ENCODE measurements at regions not wholly inside any gene's neighbourhood (a gene's known extent, or its start where the extent isn't known, plus 50 kb on each side); places are given as distances from the start of the nearest gene placed in this dataset.

DNA sequence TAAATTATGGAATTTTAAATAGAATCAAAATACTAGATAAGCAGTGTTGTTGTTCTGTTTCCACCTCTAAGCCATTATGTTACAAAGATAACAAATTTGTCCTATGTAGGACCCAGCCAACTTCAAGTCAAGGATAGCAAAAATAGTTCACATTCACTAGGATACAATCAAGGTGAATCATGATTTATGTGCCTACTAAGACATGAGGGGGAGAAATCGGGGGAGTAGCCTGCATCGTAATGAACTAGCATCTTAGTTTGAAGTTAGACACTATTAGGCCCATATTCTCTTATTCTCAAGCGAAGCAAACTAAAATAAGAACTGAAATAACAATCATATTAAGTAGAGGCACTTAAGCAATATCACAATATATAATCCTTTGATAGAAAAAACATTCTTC lies 779.4 kb upstream of the PCDH9 start:
- H3K27me3 ChIP-seq (replicated peaks; ENCODE audit: control insufficient read depth, insufficient read depth, low read length), result no peaks in the 10 kb centered on the region
- no peak overlapping the region for H3K4me3 ChIP-seq (ENCODE audit: low read depth, low read length)
- Mint-ChIP-seq H3K4me3 (ENCODE audit: unreplicated experiment) (no peak overlapping the region), H3K4me1 (ENCODE audit: low read depth, unreplicated experiment) (no peaks in the 10 kb centered on the region), H3K27ac (ENCODE audit: unreplicated experiment) (no peak overlapping the region), H3K27me3 (ENCODE audit: insufficient read depth, unreplicated experiment) (no peaks in the 10 kb centered on the region), H3K36me3 (ENCODE audit: insufficient read depth, unreplicated experiment) (no peaks in the 10 kb centered on the region), H3K9me3 (ENCODE audit: unreplicated experiment) (no peaks in the 10 kb centered on the region)
- no peaks in the 10 kb centered on the region for H3K4me1 ChIP-seq
- no peaks in the 10 kb centered on the region for H3K9me3 ChIP-seq
- H3K36me3 ChIP-seq (ENCODE audit: control insufficient read depth, insufficient read depth, low read length), result no peaks in the 10 kb centered on the region
- ChIA-PET POLR2A (no interaction called here), CTCF (no interaction called here)
- no TSS peak for BruUV-seq (replicated peaks)
- TF ChIP-seq, protein P1, sequence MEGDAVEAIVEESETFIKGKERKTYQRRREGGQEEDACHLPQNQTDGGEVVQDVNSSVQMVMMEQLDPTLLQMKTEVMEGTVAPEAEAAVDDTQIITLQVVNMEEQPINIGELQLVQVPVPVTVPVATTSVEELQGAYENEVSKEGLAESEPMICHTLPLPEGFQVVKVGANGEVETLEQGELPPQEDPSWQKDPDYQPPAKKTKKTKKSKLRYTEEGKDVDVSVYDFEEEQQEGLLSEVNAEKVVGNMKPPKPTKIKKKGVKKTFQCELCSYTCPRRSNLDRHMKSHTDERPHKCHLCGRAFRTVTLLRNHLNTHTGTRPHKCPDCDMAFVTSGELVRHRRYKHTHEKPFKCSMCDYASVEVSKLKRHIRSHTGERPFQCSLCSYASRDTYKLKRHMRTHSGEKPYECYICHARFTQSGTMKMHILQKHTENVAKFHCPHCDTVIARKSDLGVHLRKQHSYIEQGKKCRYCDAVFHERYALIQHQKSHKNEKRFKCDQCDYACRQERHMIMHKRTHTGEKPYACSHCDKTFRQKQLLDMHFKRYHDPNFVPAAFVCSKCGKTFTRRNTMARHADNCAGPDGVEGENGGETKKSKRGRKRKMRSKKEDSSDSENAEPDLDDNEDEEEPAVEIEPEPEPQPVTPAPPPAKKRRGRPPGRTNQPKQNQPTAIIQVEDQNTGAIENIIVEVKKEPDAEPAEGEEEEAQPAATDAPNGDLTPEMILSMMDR (IDR thresholded peaks at IDR 0.05; ENCODE audit: insufficient read depth in 1 of 2, low read depth in 1 of 2, low read length in 1 of 2, severe bottlenecking in 1 of 2, unreplicated experiment in 1 of 2), result no peak
- intact Hi-C loops (cut with micrococcal nuclease; ENCODE audit: unreplicated experiment), result no loop called here
- DNase-seq, result no peak

DNA sequence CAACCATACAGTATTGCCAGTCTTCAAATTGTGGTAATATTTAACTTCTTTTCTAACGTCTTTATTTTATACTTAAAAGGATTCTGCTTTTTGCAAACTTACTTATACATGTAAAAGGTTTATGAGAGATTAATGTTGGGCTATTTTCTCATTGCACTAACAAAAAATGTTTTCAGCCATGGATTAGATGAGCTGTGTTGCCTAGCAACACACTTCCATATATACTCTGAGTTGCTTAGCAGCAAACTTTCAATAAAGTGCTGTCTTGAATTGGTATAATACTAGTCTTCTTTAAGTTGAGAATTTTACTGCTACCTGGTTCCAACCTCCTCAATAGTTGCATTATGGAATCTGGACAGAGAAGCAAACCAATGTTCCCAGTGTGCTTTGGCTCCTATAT lies 777.4 kb upstream of the PCDH9 start:
- TF ChIP-seq, protein P1 (IDR thresholded peaks at IDR 0.05; ENCODE audit: insufficient read depth in 1 of 2, low read depth in 1 of 2, low read length in 1 of 2, severe bottlenecking in 1 of 2, unreplicated experiment in 1 of 2), result no peak
- H3K9me3 ChIP-seq, result no peaks in the 10 kb centered on the region
- H3K4me3 ChIP-seq (ENCODE audit: low read depth, low read length), result no peak overlapping the region
- no peak overlapping the region for H3K4me3 Mint-ChIP-seq (ENCODE audit: unreplicated experiment)
- H3K36me3 ChIP-seq (ENCODE audit: control insufficient read depth, insufficient read depth, low read length), result no peaks in the 10 kb centered on the region
- H3K4me1 Mint-ChIP-seq (ENCODE audit: low read depth, unreplicated experiment), result no peaks in the 10 kb centered on the region
- H3K27ac Mint-ChIP-seq (ENCODE audit: unreplicated experiment), result no peak overlapping the region
- ChIA-PET CTCF (no interaction called here), POLR2A (no interaction called here)
- no peaks in the 10 kb centered on the region for H3K4me1 ChIP-seq
- H3K9me3 Mint-ChIP-seq (ENCODE audit: unreplicated experiment), result no peaks in the 10 kb centered on the region
- intact Hi-C loops (cut with micrococcal nuclease; ENCODE audit: unreplicated experiment), result no loop called here
- DNase-seq, result no peak
- no peaks in the 10 kb centered on the region for H3K36me3 Mint-ChIP-seq (ENCODE audit: insufficient read depth, unreplicated experiment)
- no peaks in the 10 kb centered on the region for H3K27me3 ChIP-seq (replicated peaks; ENCODE audit: control insufficient read depth, insufficient read depth, low read length)
- no TSS peak for BruUV-seq (replicated peaks)
- no peaks in the 10 kb centered on the region for H3K27me3 Mint-ChIP-seq (ENCODE audit: insufficient read depth, unreplicated experiment)

DNA sequence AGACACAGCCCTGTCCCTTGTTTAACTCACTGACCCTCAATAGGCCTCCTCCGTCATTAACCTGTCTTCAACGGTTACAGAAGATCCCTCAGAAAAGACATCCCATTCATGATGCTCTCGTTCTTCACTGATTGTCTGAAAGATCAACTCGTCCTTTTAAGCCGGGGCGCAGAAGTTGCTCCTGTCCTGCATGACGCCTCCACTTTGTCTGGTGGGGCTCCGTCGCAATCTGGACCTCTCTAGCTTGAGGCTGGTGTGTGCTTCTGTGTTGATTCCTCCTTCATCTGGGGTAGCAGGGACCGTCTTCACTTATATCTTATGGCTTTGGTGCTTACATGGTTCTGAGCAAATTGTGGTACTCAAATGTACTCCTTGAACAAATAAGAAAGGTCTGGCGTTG lies 766.0 kb upstream of the PCDH9 start:
- TF ChIP-seq, protein P1 (IDR thresholded peaks at IDR 0.05; ENCODE audit: insufficient read depth in 1 of 2, low read depth in 1 of 2, low read length in 1 of 2, severe bottlenecking in 1 of 2, unreplicated experiment in 1 of 2), result no peak
- no peaks in the 10 kb centered on the region for H3K36me3 ChIP-seq (ENCODE audit: control insufficient read depth, insufficient read depth, low read length)
- no TSS peak for BruUV-seq (replicated peaks)
- no peaks in the 10 kb centered on the region for H3K9me3 Mint-ChIP-seq (ENCODE audit: unreplicated experiment)
- no peak overlapping the region for H3K4me3 ChIP-seq (ENCODE audit: low read depth, low read length)
- no peak overlapping the region for H3K27ac Mint-ChIP-seq (ENCODE audit: unreplicated experiment)
- H3K4me1 Mint-ChIP-seq (ENCODE audit: low read depth, unreplicated experiment), result no peaks in the 10 kb centered on the region
- CTCF ChIA-PET, result no interaction called here
- no peaks in the 10 kb centered on the region for H3K27me3 ChIP-seq (replicated peaks; ENCODE audit: control insufficient read depth, insufficient read depth, low read length)
- H3K36me3 Mint-ChIP-seq (ENCODE audit: insufficient read depth, unreplicated experiment), result no peaks in the 10 kb centered on the region
- no peaks in the 10 kb centered on the region for H3K4me1 ChIP-seq
- no peak for DNase-seq
- H3K9me3 ChIP-seq, result no peaks in the 10 kb centered on the region
- no peak overlapping the region for H3K4me3 Mint-ChIP-seq (ENCODE audit: unreplicated experiment)
- no peaks in the 10 kb centered on the region for H3K27me3 Mint-ChIP-seq (ENCODE audit: insufficient read depth, unreplicated experiment)
- intact Hi-C loops (cut with micrococcal nuclease; ENCODE audit: unreplicated experiment), result no loop called here
- POLR2A ChIA-PET, result no interaction called here

Data from Caco-2 (cell line).